H9 (cell line): ENCODE measurements at regions not wholly inside any gene's neighbourhood (a gene's known extent, or its start where the extent isn't known, plus 50 kb on each side); places are given as distances from the start of the nearest gene placed in this dataset.

Experiments
- DNase-seq: peaks from one replicate; pipeline ENCODE4 v3.0.0-alpha.2; 2017
- H2AFZ ChIP-seq: one replicate; pipeline ENCODE4 v1.6.1; 2013; ENCODE audit warnings: mild to moderate bottlenecking, low read length, control low read depth, moderate library complexity
- H2AK5ac ChIP-seq: 2 replicates; pipeline ENCODE4 v1.6.1; 2013; ENCODE audit warnings: low read length, control low read depth, mixed read lengths; ENCODE audit not compliant: insufficient read length
- H2BK120ac ChIP-seq: one replicate; pipeline ENCODE4 v1.6.1; 2013; ENCODE audit warnings: low read depth, mild to moderate bottlenecking, low read length, control low read depth, inconsistent platforms; ENCODE audit not compliant: poor library complexity, severe bottlenecking
- H2BK12ac ChIP-seq: 2 replicates; pipeline ENCODE4 v1.6.1; 2013; ENCODE audit warnings: low read length, control low read depth, mixed read lengths, low read depth; ENCODE audit not compliant: insufficient read length
- H2BK15ac ChIP-seq: 2 replicates; pipeline ENCODE4 v1.6.1; 2013; ENCODE audit warnings: low read depth, low read length, control low read depth
- H2BK20ac ChIP-seq: one replicate; pipeline ENCODE4 v1.6.1; 2013; ENCODE audit warnings: low read depth, mild to moderate bottlenecking, low read length, control low read depth, inconsistent platforms; ENCODE audit not compliant: poor library complexity, severe bottlenecking
- H2BK5ac ChIP-seq: 2 replicates; pipeline ENCODE4 v1.6.1; 2013; ENCODE audit warnings: low read length, control low read depth, mixed read lengths; ENCODE audit not compliant: insufficient read length
- H3K14ac ChIP-seq: 2 replicates; pipeline ENCODE4 v1.6.1; 2013; ENCODE audit warnings: low read length, control low read depth; ENCODE audit not compliant: insufficient read depth
- H3K18ac ChIP-seq: 2 replicates; pipeline ENCODE4 v1.6.1; 2013; ENCODE audit warnings: low read depth, mild to moderate bottlenecking, mixed read lengths, low read length, control low read depth; ENCODE audit not compliant: insufficient read length
- H3K23ac ChIP-seq: 2 replicates; pipeline ENCODE4 v1.6.1; 2013; ENCODE audit warnings: low read length, control low read depth, mixed read lengths, low read depth; ENCODE audit not compliant: insufficient read length
- H3K23me2 ChIP-seq: 2 replicates; pipeline ENCODE4 v1.6.1; 2013; ENCODE audit warnings: low read depth, mild to moderate bottlenecking, mixed read lengths, low read length, control low read depth; ENCODE audit not compliant: insufficient read length, poor library complexity, severe bottlenecking
- H3K27ac ChIP-seq: 2 replicates; pipeline ENCODE4 v1.5.1; 2013; ENCODE audit warnings: low read length, control low read depth, mixed read lengths, low read depth; ENCODE audit not compliant: insufficient read length
- H3K27me3 ChIP-seq: 2 replicates; pipeline ENCODE4 v1.6.1; 2013; ENCODE audit warnings: low read length, control low read depth, inconsistent platforms; ENCODE audit not compliant: insufficient read depth
- H3K4ac ChIP-seq: 2 replicates; pipeline ENCODE4 v1.6.1; 2013; ENCODE audit warnings: low read depth, mild to moderate bottlenecking, control low read depth, inconsistent platforms, low read length, moderate library complexity
- H3K4me1 ChIP-seq: 2 replicates; pipeline ENCODE4 v1.6.1; 2013; ENCODE audit warnings: low read length, control low read depth, inconsistent platforms; ENCODE audit not compliant: insufficient read depth
- H3K4me2 ChIP-seq: 2 replicates; pipeline ENCODE4 v1.6.1; 2013; ENCODE audit warnings: low read length, control low read depth, mixed read lengths; ENCODE audit not compliant: insufficient read length, insufficient read depth
- H3K56ac ChIP-seq: 2 replicates; pipeline ENCODE4 v1.6.1; 2013; ENCODE audit warnings: low read depth, mild to moderate bottlenecking, mixed read lengths, low read length, control low read depth; ENCODE audit not compliant: insufficient read length
- H3K79me1 ChIP-seq: 2 replicates; pipeline ENCODE4 v1.6.1; 2013; ENCODE audit warnings: low read depth, mild to moderate bottlenecking, moderate library complexity, low read length, control low read depth, inconsistent platforms; ENCODE audit not compliant: insufficient read depth, poor library complexity, severe bottlenecking
- H3K79me2 ChIP-seq: 2 replicates; pipeline ENCODE4 v1.6.1; 2013; ENCODE audit warnings: low read length, control low read depth, inconsistent platforms; ENCODE audit not compliant: insufficient read depth
- H3K9ac ChIP-seq: 2 replicates; pipeline ENCODE4 v1.6.1; 2013; ENCODE audit warnings: low read length, control low read depth, mixed read lengths; ENCODE audit not compliant: insufficient read length; ENCODE audit errors: extremely low read depth
- H3K9me3 ChIP-seq: one replicate; pipeline ENCODE4 v1.6.1; 2013; ENCODE audit warnings: low read depth, low read length, inconsistent platforms; ENCODE audit not compliant: control insufficient read depth
- H3T11ph ChIP-seq: one replicate; pipeline ENCODE4 v1.6.1; 2013; ENCODE audit warnings: mild to moderate bottlenecking, low read length, control low read depth, inconsistent platforms
- H4K20me1 ChIP-seq: one replicate; pipeline ENCODE4 v1.6.1; 2013; ENCODE audit not compliant: control insufficient read depth, insufficient read length, insufficient read depth
- H4K5ac ChIP-seq: 2 replicates; pipeline ENCODE4 v1.6.1; 2013; ENCODE audit warnings: low read depth, mild to moderate bottlenecking, mixed read lengths, low read length, control low read depth; ENCODE audit not compliant: insufficient read length
- H4K8ac ChIP-seq: replicated peaks from 2 replicates; pipeline ENCODE4 v1.6.1; 2013; ENCODE audit warnings: low read length, control low read depth, mixed read lengths, low read depth; ENCODE audit not compliant: insufficient read length
- H4K91ac ChIP-seq: 2 replicates; pipeline ENCODE4 v1.6.1; 2013; ENCODE audit warnings: low read depth, mild to moderate bottlenecking, moderate library complexity, mixed read lengths, low read length, control low read depth; ENCODE audit not compliant: insufficient read length
- H3K27ac Mint-ChIP-seq, 3 experiments: 2 replicates in 2 of 3; 3 replicates in 1 of 3; pipeline ENCODE4 v1.8.0; 2020 to 2021; ENCODE audit warnings: mixed read lengths in 3 of 3, mild to moderate bottlenecking in 1 of 3, moderate library complexity in 1 of 3
- H3K27me3 Mint-ChIP-seq: 2 replicates; pipeline ENCODE4 v1.8.0; 2021; ENCODE audit warnings: low read depth, mild to moderate bottlenecking, moderate library complexity, mixed read lengths
- H3K36me3 Mint-ChIP-seq, 3 experiments: 2 replicates in 2 of 3; 3 replicates in 1 of 3; pipeline ENCODE4 v1.8.0; 2020 to 2021; ENCODE audit warnings: low read depth in 3 of 3, mixed read lengths in 3 of 3; ENCODE audit not compliant: insufficient read depth in 1 of 3
- H3K4me1 Mint-ChIP-seq, 2 experiments: 2 replicates each; pipeline ENCODE4 v1.8.0; 2020; ENCODE audit warnings: mixed read lengths in 2 of 2
- H3K4me3 Mint-ChIP-seq, 2 experiments: 2 replicates in 1 of 2; 3 replicates in 1 of 2; pipeline ENCODE4 v1.8.0; 2020 to 2021; ENCODE audit warnings: mild to moderate bottlenecking in 2 of 2, mixed read lengths in 2 of 2, moderate library complexity in 1 of 2
- H3K9me3 Mint-ChIP-seq, 2 experiments: 2 replicates in 1 of 2; 3 replicates in 1 of 2; pipeline ENCODE4 v1.8.0; 2020; ENCODE audit warnings: mild to moderate bottlenecking in 2 of 2, mixed read lengths in 2 of 2, moderate library complexity in 1 of 2
- CTCF ChIP-seq: fragments of 200-600 bp; sonication (generic); conservative IDR thresholded peaks from 3 replicates; pipeline ENCODE4 v1.8.0; 2021; ENCODE audit warnings: antibody characterized with exemption, mild to moderate bottlenecking
- WGBS: extraction: QIAGEN DNeasy Blood & Tissue Kit; methylation state at CpG from one replicate; pipeline ENCODE4 v1.1.7; 2013; ENCODE audit warnings: missing lambda C conversion rate, low lambda C conversion rate, mixed read lengths; ENCODE audit not compliant: insufficient read length; ENCODE audit errors: extremely low coverage; 5-methylcytosine and 5-hydroxymethylcytosine counted together

GRCh38 chr1:229141689-229142377 is 129.1 kb upstream of the RAB4A start:
- Histone ChIP-seq H4K20me1 (no peaks in the 10 kb centered on the region), H2BK15ac (no peak overlapping the region), H2BK20ac (no peak overlapping the region), H3K27me3 (no peaks in the 10 kb centered on the region), H2BK12ac (no peak overlapping the region), H4K8ac (no peak overlapping the region), H3K23me2 (no peaks in the 10 kb centered on the region), H2BK5ac (no peak overlapping the region), H3K56ac (no peak overlapping the region), H2AFZ (no peak overlapping the region), H3K4me2 (no peak overlapping the region), H3K9ac (no peak overlapping the region), H4K5ac (no peak overlapping the region), H3K79me1 (no peaks in the 10 kb centered on the region), H3K4me1 (no peaks in the 10 kb centered on the region), H3T11ph (no peak overlapping the region), H2AK5ac (no peak overlapping the region), H3K79me2 (no peaks in the 10 kb centered on the region), H3K23ac (no peak overlapping the region), H3K27ac (no peak overlapping the region), H3K18ac (no peak overlapping the region), H3K4ac (no peak overlapping the region), H3K9me3 (no peaks in the 10 kb centered on the region), H4K91ac (no peak overlapping the region), H3K14ac (no peak overlapping the region), H2BK120ac (no peak overlapping the region)
- Mint-ChIP-seq H3K4me1 (peaks cover 3 to 4% of the 10 kb centered on the region in 2 experiments), H3K4me3 (no peak overlapping the region), H3K36me3 (no peaks in the 10 kb centered on the region), H3K9me3 (no peaks in the 10 kb centered on the region; a peak in 1 of 5 replicates), H3K27ac (no peak overlapping the region), H3K27me3 (peaks cover 7% of the 10 kb centered on the region)
- no CpG with 5 or more reads among the region's 5 CpGs for WGBS
- no peak for DNase-seq
- TF ChIP-seq CTCF, result no peak
